Hippocampal formation (tissue), 2 donors: ENCODE measurements at regions not wholly inside any gene's neighbourhood (a gene's known extent, or its start where the extent isn't known, plus 50 kb on each side); places are given as distances from the start of the nearest gene placed in this dataset.

ENCODE experiments used
- DNase-seq, 2 donors: peaks; one replicate each; lab custom pipeline; 2025; lab: John Stamatoyannopoulos, UW

DNA sequence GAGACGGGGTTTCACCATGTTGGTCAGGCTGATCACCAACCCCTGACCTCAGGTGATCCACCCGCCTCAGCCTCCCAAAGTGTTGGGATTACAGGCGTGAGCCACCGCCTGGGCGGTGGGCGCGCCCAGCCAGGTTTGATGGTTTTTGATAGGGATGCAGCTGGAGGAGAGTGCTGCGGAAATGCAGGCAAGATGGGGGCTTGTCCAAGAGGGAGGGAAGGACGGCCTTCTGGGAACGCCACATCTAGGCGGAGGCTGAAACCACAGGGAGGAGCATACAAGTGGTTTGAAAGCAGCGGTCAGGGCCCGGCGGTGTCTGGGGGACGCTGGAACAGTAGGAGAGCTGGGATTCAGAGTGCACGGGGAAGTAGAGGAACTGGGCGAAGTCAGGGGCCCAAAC is 134.6 kb downstream of the VRK1 start:
- no peak for DNase-seq

DNA sequence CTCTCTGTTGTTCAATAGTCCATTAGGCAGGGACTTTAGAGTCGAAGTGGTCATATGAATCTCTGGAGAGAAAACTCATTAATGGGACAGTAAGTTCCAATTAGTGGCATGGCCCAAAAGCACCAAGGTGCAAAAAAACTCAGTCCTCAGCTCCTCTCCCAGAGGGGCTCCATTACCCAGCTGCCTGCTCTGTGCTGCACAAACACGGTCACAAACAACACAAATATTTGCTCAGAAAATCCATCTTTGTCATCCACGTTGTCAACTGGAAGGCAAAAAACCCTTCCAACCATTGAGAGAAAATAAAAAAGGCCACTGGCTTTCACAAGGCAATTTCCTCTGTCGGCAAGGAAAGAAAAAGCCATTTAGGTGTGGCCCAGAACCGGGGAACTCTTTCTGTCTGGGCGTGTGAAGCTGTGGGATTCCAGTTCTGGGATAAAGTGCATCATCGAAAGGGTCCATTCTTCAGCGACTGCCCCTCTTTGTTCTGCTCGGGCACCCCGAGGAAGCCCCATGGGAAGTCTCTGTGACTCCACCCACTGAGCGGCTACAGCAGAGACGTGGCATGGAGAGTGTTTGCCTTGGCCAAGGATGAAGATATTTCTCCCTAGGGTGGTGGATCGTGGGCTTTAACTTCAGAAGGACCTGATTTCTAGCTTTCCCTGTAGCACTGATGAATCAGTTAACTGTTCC is 137.6 kb downstream of the VRK1 start:
- DNase-seq, result no peak

DNA sequence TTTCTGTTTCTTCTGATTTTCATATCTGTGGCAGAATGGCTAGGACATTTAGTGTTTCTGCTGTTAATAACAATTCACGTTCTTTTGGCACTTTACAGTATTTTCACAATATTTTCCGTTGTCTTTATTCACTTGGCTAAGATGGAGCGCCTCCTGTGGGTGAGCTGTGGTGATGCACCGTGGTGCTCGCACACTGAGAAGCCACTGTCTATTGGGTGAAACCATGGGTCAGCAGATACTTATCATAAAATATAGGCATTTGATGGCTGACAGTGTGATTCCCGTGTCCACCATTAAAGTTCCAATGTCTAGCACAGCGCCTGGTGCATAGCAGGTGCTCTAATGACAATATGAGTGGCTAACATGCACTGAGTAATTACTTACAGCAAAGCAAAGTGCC is 141.8 kb downstream of the VRK1 start:
- no peak for DNase-seq

DNA sequence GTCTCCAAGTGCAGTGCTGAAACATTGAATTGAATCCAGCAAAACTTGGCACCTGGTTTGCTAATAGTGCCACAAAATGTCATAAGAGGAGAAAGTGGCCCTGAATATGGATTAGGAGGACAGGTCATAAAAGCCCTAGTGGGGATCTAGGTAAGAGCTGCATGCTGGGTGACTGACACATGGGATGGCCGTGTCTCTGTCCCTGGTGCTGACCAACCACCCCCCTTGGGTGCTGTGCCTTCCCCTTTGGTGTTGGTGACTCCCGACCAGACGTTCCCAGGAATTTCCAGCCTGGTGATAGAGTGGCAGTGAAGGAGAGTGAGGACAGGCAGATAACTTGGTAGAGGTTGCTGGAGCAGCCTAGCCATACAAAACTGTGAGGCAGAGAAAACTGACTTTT is 142.8 kb downstream of the VRK1 start:
- DNase-seq, result no peak

DNA sequence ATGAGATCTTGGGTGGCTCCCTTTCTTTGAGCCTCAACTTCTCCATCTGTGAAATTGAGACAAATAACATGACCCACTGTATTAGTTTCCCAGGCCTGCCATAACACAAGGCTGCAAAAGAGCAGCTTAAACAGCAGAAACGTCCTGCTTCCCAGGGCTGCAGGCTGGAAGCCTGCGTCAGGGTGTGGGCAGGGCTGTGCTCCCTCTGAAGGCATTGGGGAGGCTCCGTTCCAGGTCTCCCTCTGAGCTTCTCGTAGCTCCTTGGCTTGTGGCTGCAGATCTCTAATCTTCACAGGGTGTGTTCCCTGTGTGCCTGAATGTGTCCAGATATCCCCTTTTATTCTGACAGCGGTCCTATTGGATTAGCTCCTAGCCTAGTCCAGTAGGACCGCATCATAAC is 147.1 kb downstream of the VRK1 start:
- no peak for DNase-seq

DNA sequence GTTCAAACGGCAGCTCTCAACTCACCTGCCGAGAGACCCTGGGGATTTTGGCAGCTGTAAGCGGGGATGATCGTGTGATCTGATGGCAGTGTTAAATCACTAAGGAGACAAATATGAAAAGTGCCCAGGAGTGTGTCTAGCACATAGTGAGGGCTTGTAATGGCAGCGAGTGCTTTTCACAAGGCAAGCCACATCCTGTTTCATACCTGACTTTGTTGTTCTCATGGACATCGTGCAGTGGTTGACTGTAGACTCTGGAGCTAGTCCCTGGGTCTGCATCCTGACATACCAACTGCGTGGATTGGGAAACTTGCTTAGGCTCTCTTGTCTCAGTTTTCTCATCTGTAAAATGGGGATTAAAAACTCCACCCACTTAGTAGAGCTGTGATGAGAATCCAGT is 148.5 kb downstream of the VRK1 start:
- no peak for DNase-seq

DNA sequence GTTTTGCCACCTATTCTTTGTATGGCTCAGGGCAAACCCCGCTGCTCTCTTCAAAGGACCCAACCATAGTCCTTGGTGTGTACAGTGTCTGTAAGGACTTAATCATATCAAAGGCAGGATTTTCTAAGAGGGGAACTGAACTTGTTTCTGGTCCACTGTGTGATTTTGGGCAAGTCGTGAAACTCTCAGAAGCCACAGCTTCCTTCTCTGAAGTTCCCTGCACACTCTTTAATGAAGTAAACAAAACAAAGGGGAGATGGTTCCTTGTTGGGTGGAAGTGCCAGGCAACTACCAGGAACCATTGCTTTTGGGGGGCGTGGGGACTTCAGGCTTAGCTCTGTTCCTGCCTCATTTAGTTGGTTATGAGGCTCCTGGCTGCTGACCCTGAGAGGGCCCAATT is 152.4 kb downstream of the VRK1 start:
- DNase-seq, result no peak

DNA sequence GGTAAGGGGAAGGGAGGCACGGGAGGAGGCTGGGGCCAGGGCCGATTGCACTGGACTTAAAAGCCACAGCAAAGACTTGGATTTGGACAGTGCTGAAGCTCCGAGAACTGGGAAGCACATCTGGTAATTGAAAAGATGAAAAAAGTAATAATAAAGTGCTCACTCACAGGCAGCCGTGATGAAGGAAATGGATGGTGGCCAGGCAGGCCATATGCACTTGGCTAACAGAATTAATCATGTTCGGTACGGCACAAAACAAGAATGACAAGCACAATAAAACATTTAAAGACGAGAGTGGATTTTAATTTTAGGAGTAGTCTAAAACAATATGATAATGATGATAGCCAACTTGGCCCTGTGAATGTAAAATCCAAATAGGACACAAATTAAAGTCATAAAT is 154.3 kb downstream of the VRK1 start:
- no peak for DNase-seq

DNA sequence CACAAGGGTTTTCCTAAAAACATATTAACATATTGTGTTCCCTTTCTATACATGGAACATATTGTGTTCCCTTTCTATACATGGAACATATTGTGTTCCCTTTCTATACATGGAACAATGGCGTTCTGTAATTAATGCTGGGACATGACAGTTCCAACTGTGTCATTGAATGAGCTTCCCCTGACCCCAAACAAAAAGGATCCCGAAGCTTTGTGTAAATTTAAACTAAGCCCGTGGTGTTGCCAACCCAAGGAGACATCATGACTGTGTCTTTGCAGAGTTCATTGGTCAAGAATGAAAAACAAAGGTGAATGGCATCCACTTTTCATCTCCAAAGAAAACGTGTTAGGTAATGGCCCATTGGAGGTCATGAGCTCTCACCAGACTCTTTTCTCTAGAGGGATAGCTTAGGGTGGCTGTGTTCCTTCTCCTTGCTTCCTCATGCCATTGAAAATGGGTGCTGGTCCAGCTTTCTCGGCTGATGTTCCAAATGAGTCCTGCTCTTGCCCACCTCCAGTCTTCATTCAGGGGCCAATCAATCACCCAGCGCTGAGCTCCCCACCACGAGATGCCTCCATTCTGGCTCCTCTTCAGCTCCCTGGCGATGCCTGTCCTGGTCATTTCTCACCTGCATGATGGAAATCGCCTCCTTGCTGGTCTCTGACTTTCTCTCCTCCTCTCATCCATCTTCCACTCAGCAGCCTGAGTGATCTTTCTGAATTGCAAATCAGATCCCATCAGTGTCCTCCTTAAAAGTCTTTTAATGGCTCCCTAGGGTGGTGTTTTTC is 156.1 kb downstream of the VRK1 start:
- DNase-seq, result no peak

DNA sequence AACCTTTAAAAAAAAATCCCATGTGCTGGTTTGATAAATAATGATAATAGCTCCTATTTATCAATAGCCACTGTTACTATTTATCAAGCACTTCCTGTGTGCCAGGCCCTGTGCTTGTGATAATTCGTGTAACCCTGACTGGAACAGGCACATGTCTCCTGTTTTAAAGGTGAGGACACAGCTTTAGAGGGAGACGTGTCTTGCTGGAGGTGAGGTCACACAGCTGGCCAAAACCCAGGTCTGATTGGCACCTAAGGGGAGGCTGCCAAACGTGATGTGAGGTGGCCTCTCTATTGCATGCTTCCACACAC is 156.6 kb downstream of the VRK1 start:
- no peak for DNase-seq

DNA sequence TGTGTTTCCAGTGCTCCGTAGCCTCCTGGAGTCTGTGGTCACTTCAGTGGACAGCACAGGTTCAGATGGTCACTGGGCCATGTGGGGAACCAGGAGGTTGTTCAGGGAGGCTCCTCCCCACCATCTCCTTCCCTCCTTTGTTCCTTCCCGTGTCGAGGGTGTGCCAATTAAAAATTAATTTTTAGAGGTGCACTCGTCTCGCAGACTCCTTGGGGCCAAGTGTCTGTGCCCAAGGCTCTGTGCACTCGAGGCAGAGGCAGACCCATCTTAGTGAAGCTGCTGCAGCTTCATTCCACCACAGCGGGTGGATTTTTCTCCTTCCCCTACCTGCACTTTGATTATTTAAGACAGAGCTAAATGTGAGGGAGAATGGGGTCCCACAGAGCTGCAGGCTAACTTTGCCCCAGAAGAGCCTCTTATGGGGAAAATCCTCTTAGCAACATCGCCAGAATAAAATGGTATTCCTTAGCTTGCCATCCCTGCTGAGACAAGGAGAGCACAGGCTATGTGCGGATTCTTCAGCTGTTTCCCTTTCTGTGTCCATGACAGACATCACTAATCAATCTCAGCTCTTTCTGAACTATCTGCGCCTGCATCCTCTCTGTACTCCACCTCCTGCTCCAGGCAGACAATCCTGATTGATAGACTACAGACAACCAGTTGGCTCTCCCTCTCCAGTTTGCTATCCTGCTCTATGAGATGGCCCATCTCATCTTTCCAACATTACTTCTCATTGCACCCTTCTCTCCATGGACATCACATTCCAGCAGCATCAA is 159.5 kb downstream of the VRK1 start:
- DNase-seq, result no peak

DNA sequence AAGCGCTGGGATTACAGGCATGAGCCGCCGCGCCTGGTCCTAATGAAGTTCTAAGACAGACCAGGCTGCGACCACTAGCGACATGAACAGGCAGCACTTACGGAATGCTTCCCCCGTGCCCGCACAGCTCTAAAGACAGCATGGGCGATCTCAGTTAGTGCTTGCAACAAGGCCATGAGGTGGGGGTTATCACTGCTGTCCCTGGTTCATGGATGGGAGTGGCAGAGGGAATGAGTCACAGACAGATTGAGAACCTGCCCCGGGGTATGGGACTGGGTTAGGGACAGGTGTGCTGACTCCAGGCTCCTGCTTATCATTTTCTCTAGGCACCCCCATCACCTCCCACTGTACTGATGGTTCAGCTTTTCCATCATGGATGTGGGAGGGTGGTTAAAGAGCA is 160.9 kb downstream of the VRK1 start:
- no peak for DNase-seq

DNA sequence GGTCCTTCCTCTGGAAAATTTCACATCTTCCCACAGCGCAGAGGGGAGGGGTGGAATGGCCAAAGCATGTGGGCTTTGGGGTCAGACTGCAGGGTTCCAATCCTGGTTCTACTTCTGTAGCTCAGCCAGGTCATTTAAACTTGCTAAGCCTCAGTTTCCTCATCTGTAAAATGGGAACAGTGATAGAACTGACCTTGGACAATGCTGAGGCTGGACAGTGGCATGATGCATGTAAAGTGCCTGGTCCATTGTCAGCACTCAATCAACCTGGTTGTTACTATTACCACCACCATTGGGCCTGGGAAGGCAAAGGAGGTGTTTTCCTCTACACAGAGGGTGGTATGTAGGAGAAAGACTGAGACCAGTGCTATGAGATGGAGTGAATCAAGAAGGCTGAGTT is 162.8 kb downstream of the VRK1 start:
- no peak for DNase-seq

DNA sequence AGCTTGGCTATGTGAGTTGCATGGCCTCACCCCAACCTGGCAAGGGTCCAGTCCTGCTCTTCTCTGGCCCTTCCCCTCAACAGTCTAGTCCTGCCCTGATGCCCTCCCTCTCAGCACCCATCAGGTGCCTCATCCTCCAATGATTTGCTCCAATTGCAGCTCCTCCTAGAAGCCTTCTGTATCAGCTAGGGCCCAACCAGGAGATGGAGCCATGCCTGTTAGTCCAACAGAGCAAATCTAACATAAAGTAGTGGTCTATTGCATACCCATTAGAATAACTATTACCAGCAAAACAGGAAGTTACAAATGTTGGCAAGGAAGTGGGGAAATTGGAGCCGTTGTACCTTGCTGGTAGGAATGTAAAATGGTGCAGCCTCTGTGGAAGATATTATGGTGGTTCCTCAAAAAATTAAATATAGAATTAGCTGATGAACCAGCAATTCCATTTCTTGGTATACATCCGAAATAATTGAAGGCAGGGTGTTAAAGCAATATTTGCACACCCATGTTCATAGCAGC is 163.5 kb downstream of the VRK1 start:
- no peak for DNase-seq

DNA sequence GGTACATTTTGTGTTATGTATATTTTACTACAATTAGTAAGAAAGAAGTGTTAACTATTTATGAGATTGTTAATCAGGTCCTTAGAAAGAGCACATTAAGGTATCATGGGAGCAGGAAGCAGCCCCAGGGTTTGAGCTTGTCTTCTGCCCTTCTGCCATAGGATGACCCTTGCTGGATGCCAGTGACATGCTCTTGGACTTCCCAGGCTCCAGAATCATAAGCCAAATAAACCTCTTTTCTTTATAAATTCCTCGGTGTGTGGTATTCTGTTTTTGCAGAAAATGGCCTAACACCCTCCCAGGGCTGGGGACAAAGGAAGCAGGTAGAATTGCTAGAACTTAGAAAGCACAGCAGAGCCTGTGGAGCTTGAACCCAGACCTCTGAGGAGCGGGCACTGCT is 164.7 kb downstream of the VRK1 start:
- no peak for DNase-seq

DNA sequence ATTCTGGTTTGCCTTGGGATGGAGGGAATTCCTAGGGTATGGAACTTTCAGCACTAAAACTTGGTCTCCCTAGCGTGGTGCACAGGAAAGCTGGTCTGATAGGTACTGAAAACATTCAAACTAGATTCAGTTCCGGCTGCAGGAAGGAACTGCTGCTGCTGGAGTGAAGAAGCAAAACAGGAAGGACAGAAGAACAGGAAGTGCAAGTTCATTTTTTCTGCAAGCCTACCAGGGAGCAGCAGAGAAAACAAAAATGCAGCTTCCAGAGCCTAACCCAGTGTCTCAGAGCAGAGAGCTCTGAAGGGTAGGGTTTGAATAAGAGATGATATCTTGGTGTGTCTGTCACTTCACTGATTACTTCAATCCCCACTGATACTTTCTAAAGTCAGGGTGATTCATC is 165.2 kb downstream of the VRK1 start:
- no peak for DNase-seq

DNA sequence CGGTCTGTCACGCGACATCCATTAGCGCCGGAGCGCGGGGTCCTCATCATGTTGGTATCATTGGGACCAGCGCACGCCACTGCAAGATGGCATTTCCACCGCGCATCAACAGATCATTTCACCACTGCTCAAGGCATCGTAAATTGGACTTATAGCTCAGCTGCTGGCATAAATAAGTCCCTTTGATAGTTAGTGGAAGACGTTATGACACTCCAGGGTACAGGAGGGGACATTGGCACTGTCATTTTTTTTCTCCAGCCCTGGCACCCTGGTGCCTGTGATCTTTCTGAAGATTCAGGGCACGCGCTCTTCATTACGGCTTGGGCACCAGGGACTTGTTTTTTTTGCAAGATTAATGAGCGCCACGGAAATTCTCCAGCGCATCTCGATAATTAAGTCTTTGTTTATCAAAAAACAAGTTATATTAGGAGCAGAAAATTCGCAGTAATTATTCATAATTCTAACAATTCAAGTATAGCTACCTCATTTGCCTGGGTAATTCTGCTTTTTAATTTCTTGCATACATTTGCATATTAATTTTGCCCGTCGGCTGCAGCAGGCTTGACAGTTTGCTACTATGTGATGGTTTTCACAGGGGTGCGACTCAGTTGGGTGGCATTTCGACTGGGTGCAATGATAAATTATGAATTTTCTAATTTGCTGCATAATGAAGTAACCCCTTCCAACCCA is 167.7 kb downstream of the VRK1 start:
- DNase-seq, result no peak

DNA sequence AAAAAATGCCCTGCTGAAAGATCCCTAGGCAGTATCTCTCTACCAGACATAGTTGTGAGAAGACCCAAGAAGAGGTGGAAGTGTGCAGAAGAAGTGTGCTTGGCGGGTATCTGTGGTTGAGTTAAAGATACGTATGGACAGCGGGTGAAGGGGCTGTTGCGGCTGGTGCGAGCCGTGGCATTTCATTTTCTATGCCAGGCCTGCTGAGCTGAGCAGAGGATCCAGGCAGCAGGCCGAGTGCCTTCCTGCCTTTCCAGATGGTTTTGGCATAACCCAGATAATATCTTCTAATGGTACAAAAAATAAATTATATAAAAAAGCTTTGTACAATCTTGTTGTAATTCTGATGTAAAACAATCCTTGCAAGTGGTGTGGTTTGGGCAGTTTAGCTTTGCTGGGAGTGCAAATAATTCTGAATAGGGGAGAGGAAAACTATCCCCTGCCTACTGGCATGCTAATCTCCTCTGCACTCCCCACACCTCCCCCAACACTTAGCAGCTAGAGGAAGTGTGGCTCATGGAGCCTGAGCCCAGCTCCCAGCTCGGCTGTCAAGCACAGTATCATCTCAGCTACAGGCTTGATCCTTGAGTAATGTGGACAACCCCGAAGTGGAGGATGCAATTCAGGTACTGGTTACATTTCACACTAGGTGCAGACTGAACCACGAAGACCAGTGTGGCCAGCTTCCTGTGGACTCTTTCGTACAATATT is 168.9 kb downstream of the VRK1 start:
- DNase-seq, result no peak

DNA sequence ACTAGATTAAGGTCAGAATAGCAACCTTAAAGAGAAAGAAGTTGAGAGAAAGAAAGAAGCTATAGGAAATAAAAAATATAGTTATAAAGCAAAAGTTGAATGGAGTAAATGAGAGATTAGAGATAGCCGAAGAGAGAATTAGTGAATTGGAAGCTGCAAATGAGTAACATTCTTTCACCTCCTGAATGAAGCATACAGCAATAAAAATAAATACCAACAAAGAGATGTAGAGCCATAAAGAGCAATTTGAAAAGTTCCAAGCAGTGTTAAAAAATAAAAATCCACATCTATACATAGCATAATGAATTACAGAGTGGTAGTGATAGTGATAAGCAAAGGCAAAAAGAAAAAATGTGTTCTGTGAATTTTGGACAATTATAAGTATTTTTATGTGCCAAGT is 177.9 kb downstream of the VRK1 start:
- DNase-seq, result no peak

DNA sequence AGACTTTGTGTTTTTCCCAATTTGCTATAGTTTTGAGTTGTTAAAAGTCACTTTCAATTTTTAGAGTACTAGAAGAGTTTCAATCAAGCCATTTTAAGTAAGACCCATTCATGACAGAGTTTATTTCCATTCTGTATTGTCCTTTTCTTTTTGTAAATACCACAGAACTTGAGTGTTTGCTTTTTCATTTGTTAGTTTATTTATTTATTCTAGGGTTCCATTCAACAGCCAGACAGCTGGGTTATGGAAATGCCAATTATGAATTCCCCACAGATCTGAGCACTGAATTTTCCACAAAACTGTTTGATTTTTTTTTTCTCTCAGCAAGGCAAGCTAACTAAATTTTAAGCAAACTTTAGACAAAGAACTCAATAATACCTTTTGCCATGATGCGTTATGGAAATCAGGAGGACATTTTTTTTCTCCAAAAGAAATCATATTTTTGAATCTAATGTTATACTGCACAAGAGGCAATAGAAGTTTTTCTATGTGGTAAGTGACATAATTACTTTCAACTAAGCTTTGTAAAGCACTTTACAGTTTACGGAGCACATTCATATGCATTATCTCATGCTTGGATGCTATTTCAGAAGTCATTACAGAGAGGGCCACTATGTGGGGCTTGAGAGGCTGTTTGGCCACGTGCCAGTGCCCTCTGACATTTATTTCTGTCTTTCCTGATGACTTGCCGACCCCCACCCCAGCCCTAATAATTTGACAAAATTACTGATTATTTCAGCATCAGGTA is 181.5 kb downstream of the VRK1 start:
- DNase-seq, result no peak

DNA sequence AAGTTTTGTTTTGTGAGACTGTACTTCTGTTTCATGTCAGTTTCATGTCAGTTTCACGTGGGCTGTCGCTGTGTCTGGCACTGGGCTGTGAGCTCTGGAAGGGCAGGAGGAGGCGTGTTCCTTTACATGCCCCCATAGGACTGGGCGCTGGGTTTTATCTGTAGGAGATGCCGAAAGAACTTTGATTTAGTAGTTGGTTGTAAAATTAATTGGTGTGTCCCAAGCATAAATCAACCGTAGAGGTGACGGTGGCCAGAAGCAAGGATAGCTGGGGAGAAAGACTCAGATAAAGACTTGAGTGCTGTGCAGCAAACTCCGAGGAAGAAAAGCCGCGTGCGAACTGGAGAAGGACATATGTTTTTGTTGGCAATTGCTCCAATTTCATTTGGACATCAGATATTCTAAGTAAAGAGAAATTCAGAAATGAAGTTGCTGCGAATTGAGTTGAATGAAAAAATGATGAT is 182.5 kb downstream of the VRK1 start:
- DNase-seq, result no peak
